ENCODE measurements at regions not wholly inside any gene's neighbourhood (a gene's known extent, or its start where the extent isn't known, plus 50 kb on each side); places are given as distances from the start of the nearest gene placed in this dataset.

- no peaks in the 10 kb centered on the region for H3K4me1 Mint-ChIP-seq
- no peak overlapping the region for H3K27ac Mint-ChIP-seq
- ChIA-PET CTCF (interaction anchor here in 1 of 2 donors (0.6 kb wide), 1 partner anchor 195 kb away, joined by 3 read pairs; no protein-coding TSS in a partner anchor), POLR2A (no interaction called here)
- no peaks in the 10 kb centered on the region for H3K4me1 ChIP-seq (ENCODE audit: control insufficient read depth in 1 of 2, extremely low read depth in 1 of 2, insufficient read depth in 2 of 2, low read length in 2 of 2)
- no peaks in the 10 kb centered on the region for H3K36me3 ChIP-seq (ENCODE audit: control insufficient read depth in 2 of 2, extremely low read depth in 1 of 2, insufficient read depth in 1 of 2, low read length in 1 of 2)
- WGBS (ENCODE audit: insufficient coverage), result 80% methylated on average over 1 of the region's 3 CpGs
- no peaks in the 10 kb centered on the region for H3K27me3 ChIP-seq (replicated peaks in 1 of 2; ENCODE audit: control insufficient read depth in 2 of 2, extremely low read depth in 1 of 2, insufficient read depth in 2 of 2, low read length in 1 of 2)
- peaks cover 0 to 5% (median 0%) of the 10 kb centered on the region in 3 donors for H3K9me3 Mint-ChIP-seq
- no peaks in the 10 kb centered on the region for H3K9me3 ChIP-seq
- H3K4me3 Mint-ChIP-seq, result no peak overlapping the region
- H3K36me3 Mint-ChIP-seq, result no peaks in the 10 kb centered on the region
- H3K27ac ChIP-seq (ENCODE audit: low read length), result no peak overlapping the region
- DNase-seq (no peak), ATAC-seq (replicated peaks in 1 of 4) (no peak)
- no peak overlapping the region for H3K4me3 ChIP-seq (ENCODE audit: control insufficient read depth in 1 of 2, extremely low read depth in 1 of 2, low read length in 1 of 2)
- H3K27me3 Mint-ChIP-seq, result no peaks in the 10 kb centered on the region
These were observed 115.3 kb upstream of the VLDLR start for GRCh38 chr9:2506321-2506720.

DNA sequence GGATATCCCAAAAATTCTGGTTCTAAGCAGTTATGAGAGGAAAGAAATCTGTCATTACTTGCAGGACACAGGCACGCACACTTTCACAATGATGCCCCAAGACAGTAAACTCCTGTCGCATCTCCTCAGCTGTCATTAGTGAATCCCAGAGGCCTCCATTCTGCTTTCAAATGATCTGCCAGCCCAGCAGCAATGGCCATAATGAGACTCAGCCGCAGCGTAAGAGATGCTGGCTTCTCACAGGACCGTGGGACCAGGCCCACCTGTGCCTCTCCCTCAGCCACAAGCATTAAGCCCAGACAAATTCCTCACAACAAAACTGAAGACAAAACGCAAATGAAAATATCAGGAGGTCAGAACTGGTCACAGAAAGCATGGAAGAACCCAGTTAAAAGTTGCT, 98.0 kb upstream of the VLDLR start:
- WGBS (ENCODE audit: insufficient coverage), result 83% methylated on average over 5 of the region's 6 CpGs
- H3K4me1 ChIP-seq (ENCODE audit: control insufficient read depth in 1 of 2, extremely low read depth in 1 of 2, insufficient read depth in 2 of 2, low read length in 2 of 2), result no peaks in the 10 kb centered on the region
- H3K4me3 Mint-ChIP-seq, result no peak overlapping the region
- POLR2A ChIA-PET, result no interaction called here
- H3K4me1 Mint-ChIP-seq, result no peaks in the 10 kb centered on the region
- H3K27ac Mint-ChIP-seq, result no peak overlapping the region
- DNase-seq (no peak), ATAC-seq (replicated peaks in 1 of 4) (no peak)
- no peaks in the 10 kb centered on the region for H3K9me3 ChIP-seq
- H3K4me3 ChIP-seq (ENCODE audit: control insufficient read depth in 1 of 2, extremely low read depth in 1 of 2, low read length in 1 of 2), result no peak overlapping the region
- CTCF ChIA-PET, result no interaction called here
- H3K36me3 Mint-ChIP-seq, result no peaks in the 10 kb centered on the region
- H3K27me3 Mint-ChIP-seq, result peaks cover 2 to 14% of the 10 kb centered on the region in 2 donors
- peaks cover 10 to 15% (median 15%) of the 10 kb centered on the region in 3 donors for H3K9me3 Mint-ChIP-seq
- H3K27ac ChIP-seq (ENCODE audit: low read length), result no peak overlapping the region
- H3K36me3 ChIP-seq (ENCODE audit: control insufficient read depth in 2 of 2, extremely low read depth in 1 of 2, insufficient read depth in 1 of 2, low read length in 1 of 2), result no peaks in the 10 kb centered on the region
- H3K27me3 ChIP-seq (replicated peaks in 1 of 2; ENCODE audit: control insufficient read depth in 2 of 2, extremely low read depth in 1 of 2, insufficient read depth in 2 of 2, low read length in 1 of 2), result peaks cover 0 to 11% of the 10 kb centered on the region in 2 experiments

- H3K36me3 Mint-ChIP-seq, result no peaks in the 10 kb centered on the region
- H3K27me3 Mint-ChIP-seq, result peaks cover 2 to 14% of the 10 kb centered on the region in 2 donors
- no peaks in the 10 kb centered on the region for H3K4me1 Mint-ChIP-seq
- 53% methylated on average over 2 of the region's 3 CpGs for WGBS (ENCODE audit: insufficient coverage)
- Histone ChIP-seq H3K27me3 (replicated peaks in 1 of 2; ENCODE audit: control insufficient read depth in 2 of 2, extremely low read depth in 1 of 2, insufficient read depth in 2 of 2, low read length in 1 of 2) (peaks cover 0 to 11% of the 10 kb centered on the region in 2 experiments), H3K36me3 (ENCODE audit: control insufficient read depth in 2 of 2, extremely low read depth in 1 of 2, insufficient read depth in 1 of 2, low read length in 1 of 2) (no peaks in the 10 kb centered on the region), H3K4me1 (ENCODE audit: control insufficient read depth in 1 of 2, extremely low read depth in 1 of 2, insufficient read depth in 2 of 2, low read length in 2 of 2) (no peaks in the 10 kb centered on the region), H3K4me3 (ENCODE audit: control insufficient read depth in 1 of 2, extremely low read depth in 1 of 2, low read length in 1 of 2) (no peak overlapping the region), H3K27ac (ENCODE audit: low read length) (no peak overlapping the region), H3K9me3 (no peaks in the 10 kb centered on the region)
- ChIA-PET CTCF (no interaction called here), POLR2A (no interaction called here)
- DNase-seq (no peak), ATAC-seq (replicated peaks in 1 of 4) (no peak)
- peaks cover 2 to 10% (median 7%) of the 10 kb centered on the region in 3 donors for H3K9me3 Mint-ChIP-seq
- H3K4me3 Mint-ChIP-seq, result no peak overlapping the region
- no peak overlapping the region for H3K27ac Mint-ChIP-seq
These were observed 97.0 kb upstream of the VLDLR start for GRCh38 chr9:2524601-2525000.

- Mint-ChIP-seq H3K9me3 (peaks cover 1 to 10% (median 3%) of the 10 kb centered on the region in 3 donors), H3K27ac (no peak overlapping the region), H3K4me1 (no peaks in the 10 kb centered on the region), H3K36me3 (no peaks in the 10 kb centered on the region), H3K27me3 (peaks cover 2 to 14% of the 10 kb centered on the region in 2 donors), H3K4me3 (no peak overlapping the region)
- Histone ChIP-seq H3K4me3 (ENCODE audit: control insufficient read depth in 1 of 2, extremely low read depth in 1 of 2, low read length in 1 of 2) (no peak overlapping the region), H3K4me1 (ENCODE audit: control insufficient read depth in 1 of 2, extremely low read depth in 1 of 2, insufficient read depth in 2 of 2, low read length in 2 of 2) (no peaks in the 10 kb centered on the region), H3K9me3 (no peaks in the 10 kb centered on the region), H3K27ac (ENCODE audit: low read length) (no peak overlapping the region), H3K36me3 (ENCODE audit: control insufficient read depth in 2 of 2, extremely low read depth in 1 of 2, insufficient read depth in 1 of 2, low read length in 1 of 2) (no peaks in the 10 kb centered on the region), H3K27me3 (replicated peaks in 1 of 2; ENCODE audit: control insufficient read depth in 2 of 2, extremely low read depth in 1 of 2, insufficient read depth in 2 of 2, low read length in 1 of 2) (peaks cover 0 to 11% of the 10 kb centered on the region in 2 experiments)
- CTCF ChIA-PET, result no interaction called here
- ATAC-seq (replicated peaks in 1 of 4) (no peak), DNase-seq (no peak)
- WGBS (ENCODE audit: insufficient coverage), result no CpG with 5 or more reads among the region's 2 CpGs
- POLR2A ChIA-PET, result no interaction called here
These were observed 96.4 kb upstream of the VLDLR start for GRCh38 chr9:2525147-2525546.

GRCh38 chr9:2526071-2526828, 95.3 kb upstream of the VLDLR start:
- H3K4me1 ChIP-seq (ENCODE audit: control insufficient read depth in 1 of 2, extremely low read depth in 1 of 2, insufficient read depth in 2 of 2, low read length in 2 of 2), result no peaks in the 10 kb centered on the region
- POLR2A ChIA-PET, result no interaction called here
- no peak overlapping the region for H3K4me3 Mint-ChIP-seq

GRCh38 chr9:2531481-2531880, 90.1 kb upstream of the VLDLR start:
- CTCF ChIA-PET, result no interaction called here
- DNase-seq (no peak), ATAC-seq (replicated peaks in 1 of 4) (no peak)
- Histone ChIP-seq H3K4me3 (ENCODE audit: control insufficient read depth in 1 of 2, extremely low read depth in 1 of 2, low read length in 1 of 2) (no peak overlapping the region), H3K4me1 (ENCODE audit: control insufficient read depth in 1 of 2, extremely low read depth in 1 of 2, insufficient read depth in 2 of 2, low read length in 2 of 2) (no peaks in the 10 kb centered on the region), H3K36me3 (ENCODE audit: control insufficient read depth in 2 of 2, extremely low read depth in 1 of 2, insufficient read depth in 1 of 2, low read length in 1 of 2) (no peaks in the 10 kb centered on the region), H3K27ac (ENCODE audit: low read length) (no peak overlapping the region), H3K9me3 (no peaks in the 10 kb centered on the region), H3K27me3 (replicated peaks in 1 of 2; ENCODE audit: control insufficient read depth in 2 of 2, extremely low read depth in 1 of 2, insufficient read depth in 2 of 2, low read length in 1 of 2) (no peaks in the 10 kb centered on the region)
- Mint-ChIP-seq H3K36me3 (no peaks in the 10 kb centered on the region), H3K27me3 (peaks cover 2 to 15% of the 10 kb centered on the region in 2 donors), H3K4me3 (no peak overlapping the region), H3K4me1 (no peaks in the 10 kb centered on the region), H3K9me3 (peaks cover 0 to 6% (median 0%) of the 10 kb centered on the region in 3 donors), H3K27ac (no peak overlapping the region)
- POLR2A ChIA-PET, result no interaction called here
- 89% methylated on average over 1 of the region's 4 CpGs for WGBS (ENCODE audit: insufficient coverage)

More at GRCh38 chr9:2526071-2526828, 95.3 kb upstream of the VLDLR start:
- no peaks in the 10 kb centered on the region for H3K36me3 ChIP-seq (ENCODE audit: control insufficient read depth in 2 of 2, extremely low read depth in 1 of 2, insufficient read depth in 1 of 2, low read length in 1 of 2)
- Mint-ChIP-seq H3K4me1 (no peaks in the 10 kb centered on the region), H3K36me3 (no peaks in the 10 kb centered on the region), H3K27ac (no peak overlapping the region), H3K27me3 (peaks cover 2 to 14% of the 10 kb centered on the region in 2 donors), H3K9me3 (peaks cover 0 to 10% (median 0%) of the 10 kb centered on the region in 3 donors)
- no peak overlapping the region for H3K4me3 ChIP-seq (ENCODE audit: control insufficient read depth in 1 of 2, extremely low read depth in 1 of 2, low read length in 1 of 2)
- no peak for ATAC-seq (replicated peaks in 1 of 4)
- H3K27me3 ChIP-seq (replicated peaks in 1 of 2; ENCODE audit: control insufficient read depth in 2 of 2, extremely low read depth in 1 of 2, insufficient read depth in 2 of 2, low read length in 1 of 2), result peaks cover 0 to 4% of the 10 kb centered on the region in 2 experiments
- WGBS (ENCODE audit: insufficient coverage), result no CpG with 5 or more reads among the region's 2 CpGs
- H3K27ac ChIP-seq (ENCODE audit: low read length), result no peak overlapping the region
- DNase-seq, result no peak
- CTCF ChIA-PET, result no interaction called here
- no peaks in the 10 kb centered on the region for H3K9me3 ChIP-seq
